RWPE2 (cell line): ENCODE measurements at regions not wholly inside any gene's neighbourhood (a gene's known extent, or its start where the extent isn't known, plus 50 kb on each side); places are given as distances from the start of the nearest gene placed in this dataset.

Experiments used
- ATAC-seq: fragments of 200-7000 bp; cut with Tn5 transposase; 3 replicates; pipeline ENCODE4 v1.9.1; 2021; ENCODE audit warnings: low read depth
- DNase-seq: peaks from one replicate; pipeline ENCODE4 v3.0.0-alpha.2; 2020; ENCODE audit warnings: low spot score
- H3K27ac ChIP-seq: fragments of 450-650 bp; 2 replicates; pipeline ENCODE4 v1.5.1; 2017; ENCODE audit warnings: mild to moderate bottlenecking; ENCODE audit not compliant: poor library complexity, severe bottlenecking
- H3K27me3 ChIP-seq: fragments of 250-450 bp; sonication (Bioruptor Pico); 2 replicates; pipeline ENCODE4 v1.5.1; 2021; ENCODE audit warnings: mild to moderate bottlenecking, moderate library complexity; ENCODE audit not compliant: insufficient read depth, poor library complexity, severe bottlenecking
- H3K36me3 ChIP-seq: fragments of 250-450 bp; sonication (Bioruptor Pico); 2 replicates; pipeline ENCODE4 v1.5.1; 2020; ENCODE audit warnings: low read depth, mild to moderate bottlenecking, moderate library complexity
- H3K4me1 ChIP-seq: fragments of 250-450 bp; sonication (Bioruptor Pico); 2 replicates; pipeline ENCODE4 v1.5.1; 2021; ENCODE audit warnings: mild to moderate bottlenecking, moderate library complexity; ENCODE audit not compliant: insufficient read depth, poor library complexity, severe bottlenecking
- H3K4me3 ChIP-seq: fragments of 250-450 bp; sonication (Bioruptor Pico); 2 replicates; pipeline ENCODE4 v1.5.1; 2021; ENCODE audit warnings: mild to moderate bottlenecking, moderate library complexity; ENCODE audit not compliant: severe bottlenecking
- H3K9me3 ChIP-seq: fragments of 250-450 bp; sonication (Bioruptor Pico); 2 replicates; pipeline ENCODE4 v1.5.1; 2021; ENCODE audit warnings: mild to moderate bottlenecking, moderate library complexity; ENCODE audit not compliant: severe bottlenecking
- CTCF ChIP-seq: fragments of 450-650 bp; IDR thresholded peaks from one replicate; pipeline ENCODE4 v1.5.1; 2017; ENCODE audit warnings: mild to moderate bottlenecking, moderate library complexity; ENCODE audit not compliant: poor library complexity, severe bottlenecking

- TF ChIP-seq CTCF: no peak
- Histone ChIP-seq H3K27me3 (no peaks in the 10 kb centered on the region), H3K27ac (no peak overlapping the region), H3K36me3 (no peaks in the 10 kb centered on the region), H3K9me3 (no peaks in the 10 kb centered on the region), H3K4me1 (no peaks in the 10 kb centered on the region), H3K4me3 (no peak overlapping the region)
- DNase-seq: no peak
- ATAC-seq: no peak
Observed at GRCh38 chr1:10856863-10857598, 60.6 kb upstream of the CASZ1 start.

- Histone ChIP-seq H3K36me3 (no peaks in the 10 kb centered on the region), H3K27ac (no peak overlapping the region), H3K4me1 (no peaks in the 10 kb centered on the region), H3K9me3 (no peaks in the 10 kb centered on the region), H3K27me3 (no peaks in the 10 kb centered on the region), H3K4me3 (no peak overlapping the region)
- no peak for TF ChIP-seq CTCF
- DNase-seq (no peak), ATAC-seq (no peak)
Observed at GRCh38 chr1:10857687-10858086, 61.2 kb upstream of the CASZ1 start.

GRCh38 chr1:10860218-10860617 is 63.8 kb upstream of the CASZ1 start:
- TF ChIP-seq CTCF: no peak
- ATAC-seq (no peak), DNase-seq (no peak)
- H3K27ac ChIP-seq: no peak overlapping the region
- H3K27me3 ChIP-seq: no peaks in the 10 kb centered on the region
- no peak overlapping the region for H3K4me3 ChIP-seq
- H3K4me1 ChIP-seq: no peaks in the 10 kb centered on the region
- H3K9me3 ChIP-seq: no peaks in the 10 kb centered on the region
- no peaks in the 10 kb centered on the region for H3K36me3 ChIP-seq

- DNase-seq (no peak), ATAC-seq (no peak)
- Histone ChIP-seq H3K36me3 (no peaks in the 10 kb centered on the region), H3K27ac (no peak overlapping the region), H3K27me3 (no peaks in the 10 kb centered on the region), H3K4me3 (no peak overlapping the region), H3K9me3 (no peaks in the 10 kb centered on the region), H3K4me1 (no peaks in the 10 kb centered on the region)
- no peak for TF ChIP-seq CTCF
Observed at GRCh38 chr1:10860682-10861081, 64.2 kb upstream of the CASZ1 start.

GRCh38 chr1:10861822-10862221 is 65.4 kb upstream of the CASZ1 start:
- H3K4me3 ChIP-seq: no peak overlapping the region
- no peak overlapping the region for H3K27ac ChIP-seq
- TF ChIP-seq CTCF: no peak
- no peak for ATAC-seq
- H3K36me3 ChIP-seq: no peaks in the 10 kb centered on the region
- no peaks in the 10 kb centered on the region for H3K4me1 ChIP-seq
- no peaks in the 10 kb centered on the region for H3K27me3 ChIP-seq
- H3K9me3 ChIP-seq: no peaks in the 10 kb centered on the region
- no peak for DNase-seq
